Right lobe of liver (tissue), 4 donors: ENCODE measurements at regions not wholly inside any gene's neighbourhood (a gene's known extent, or its start where the extent isn't known, plus 50 kb on each side); places are given as distances from the start of the nearest gene placed in this dataset.
A peak's percentile ranks its signal among the peaks of the same experiment; 100 is the strongest.

Experiments
- CTCF ChIP-seq, 4 donors: fragments of 200-600 bp in 3 of 4; fragments of 450-650 bp in 1 of 4; IDR thresholded peaks; one replicate each; pipeline versions ENCODE4 v1.5.1 to v1.8.0; 2016 to 2022; ENCODE audit warnings: antibody characterized with exemption in 4 of 4, mild to moderate bottlenecking in 2 of 4
- POLR2A ChIP-seq: fragments of 450-650 bp; IDR thresholded peaks from one replicate; pipeline ENCODE4 v1.6.1; 2017; ENCODE audit warnings: antibody characterized with exemption, mild to moderate bottlenecking
- donor health status: DM: no; HTN: no; CAD: no.
- donor health status: DM: no; HTN: no; CAD: no.
- donor health status: DM: no; HTN: yes; CAD: no.

DNA sequence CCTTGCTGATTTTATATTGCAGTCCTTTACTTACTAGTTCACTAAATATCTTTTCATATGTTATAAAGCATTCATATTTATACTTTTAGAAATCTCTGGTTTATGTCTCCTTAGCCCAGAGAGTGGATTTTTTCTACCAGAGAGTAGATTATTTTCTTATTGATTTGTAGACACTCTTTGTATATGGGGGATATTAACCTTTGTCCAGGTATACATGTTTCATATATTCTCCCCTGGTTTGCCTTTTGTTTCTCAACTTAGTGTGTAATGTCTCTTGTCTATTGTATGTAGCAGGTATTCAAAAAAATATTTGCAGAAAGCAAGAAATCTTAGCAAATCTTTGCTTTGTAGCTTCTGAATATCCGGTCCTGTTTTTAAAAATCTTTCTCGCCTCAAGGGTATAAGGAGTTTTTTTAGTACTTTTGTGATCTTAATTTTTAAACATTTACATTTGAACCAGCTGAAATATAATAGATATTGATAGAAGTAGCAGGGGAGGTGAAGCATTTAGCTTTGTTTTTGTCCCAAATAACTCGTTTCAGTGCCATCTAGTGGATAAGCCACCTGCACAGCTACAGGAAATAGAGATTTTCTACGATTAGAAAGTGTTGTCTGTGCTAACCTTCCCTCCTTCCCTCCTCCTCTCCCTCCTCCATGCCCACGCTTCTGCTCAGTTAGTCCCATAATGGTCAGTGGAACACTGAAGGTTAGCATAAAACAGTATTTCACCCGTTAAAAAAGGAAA, 97.0 kb downstream of the PHETA1 start:
- peak in 3 of 4 donors; percentile 10 to 32 (median 29) for TF ChIP-seq CTCF (IDR thresholded peaks at IDR 0.05)
- TF ChIP-seq POLR2A, result no peak
